ENCODE measurements at regions not wholly inside any gene's neighbourhood (a gene's known extent, or its start where the extent isn't known, plus 50 kb on each side); places are given as distances from the start of the nearest gene placed in this dataset.

- H3K27me3 Mint-ChIP-seq (ENCODE audit: low read depth), result no peaks in the 10 kb centered on the region
- peaks cover 6% of the 10 kb centered on the region for H3K9me3 Mint-ChIP-seq
- H3K27ac Mint-ChIP-seq (ENCODE audit: unreplicated experiment), result no peak overlapping the region
- peaks cover 4% of the 10 kb centered on the region for H3K36me3 Mint-ChIP-seq (ENCODE audit: low read depth)
- TF ChIP-seq CTCF (conservative IDR thresholded peaks at IDR 0.05), result no peak
- no peak for DNase-seq (ENCODE audit: low read depth, low spot score)
- H3K4me1 Mint-ChIP-seq, result peaks cover 9% of the 10 kb centered on the region
- no peak overlapping the region for H3K4me3 Mint-ChIP-seq
Measured at GRCh38 chr2:111666160-111666559, 217.8 kb downstream of the ANAPC1 start.

- no peak overlapping the region for H3K27ac Mint-ChIP-seq (ENCODE audit: unreplicated experiment)
- peaks cover 12% of the 10 kb centered on the region for H3K4me1 Mint-ChIP-seq
- TF ChIP-seq CTCF (conservative IDR thresholded peaks at IDR 0.05), result no peak
- no peak for DNase-seq (ENCODE audit: low read depth, low spot score)
- peaks cover 4% of the 10 kb centered on the region for H3K36me3 Mint-ChIP-seq (ENCODE audit: low read depth)
- no peak overlapping the region for H3K4me3 Mint-ChIP-seq
- H3K27me3 Mint-ChIP-seq (ENCODE audit: low read depth), result no peaks in the 10 kb centered on the region
- H3K9me3 Mint-ChIP-seq, result peaks cover 6% of the 10 kb centered on the region
Measured at GRCh38 chr2:111667001-111667400, 217.0 kb downstream of the ANAPC1 start.

- Mint-ChIP-seq H3K27ac (ENCODE audit: unreplicated experiment) (no peak overlapping the region), H3K4me3 (no peak overlapping the region), H3K9me3 (peaks cover 6% of the 10 kb centered on the region), H3K4me1 (peaks cover 12% of the 10 kb centered on the region), H3K36me3 (ENCODE audit: low read depth) (peaks cover 4% of the 10 kb centered on the region), H3K27me3 (ENCODE audit: low read depth) (no peaks in the 10 kb centered on the region)
- TF ChIP-seq CTCF (conservative IDR thresholded peaks at IDR 0.05), result no peak
- no peak for DNase-seq (ENCODE audit: low read depth, low spot score)
Measured at GRCh38 chr2:111667542-111668273, 216.3 kb downstream of the ANAPC1 start.

- no peak overlapping the region for H3K27ac Mint-ChIP-seq (ENCODE audit: unreplicated experiment)
- peaks cover 6% of the 10 kb centered on the region for H3K9me3 Mint-ChIP-seq
- H3K4me3 Mint-ChIP-seq, result no peak overlapping the region
Measured at GRCh38 chr2:111668274-111668616, 215.7 kb downstream of the ANAPC1 start.

GRCh38 chr2:111668741-111669140 lies 215.3 kb downstream of the ANAPC1 start:
- no peak for DNase-seq (ENCODE audit: low read depth, low spot score)
- Mint-ChIP-seq H3K27ac (ENCODE audit: unreplicated experiment) (no peak overlapping the region), H3K4me1 (peaks cover 15% of the 10 kb centered on the region), H3K4me3 (no peak overlapping the region), H3K27me3 (ENCODE audit: low read depth) (no peaks in the 10 kb centered on the region), H3K9me3 (peaks cover 6% of the 10 kb centered on the region), H3K36me3 (ENCODE audit: low read depth) (peaks cover 4% of the 10 kb centered on the region)
- no peak for TF ChIP-seq CTCF (conservative IDR thresholded peaks at IDR 0.05)

More at GRCh38 chr2:111668274-111668616, 215.7 kb downstream of the ANAPC1 start:
- no peak for DNase-seq (ENCODE audit: low read depth, low spot score)
- no peak for TF ChIP-seq CTCF (conservative IDR thresholded peaks at IDR 0.05)
- Mint-ChIP-seq H3K36me3 (ENCODE audit: low read depth) (peaks cover 4% of the 10 kb centered on the region), H3K27me3 (ENCODE audit: low read depth) (no peaks in the 10 kb centered on the region), H3K4me1 (peaks cover 12% of the 10 kb centered on the region)

Data from neural crest cell (in vitro differentiated cells).